NCI-H446 (cell line): ENCODE measurements at regions not wholly inside any gene's neighbourhood (a gene's known extent, or its start where the extent isn't known, plus 50 kb on each side); places are given as distances from the start of the nearest gene placed in this dataset.
A peak's percentile ranks its signal among the peaks of the same experiment; 100 is the strongest.

ENCODE experiments used
- DNase-seq, 2 experiments: peaks; one replicate each; lab custom pipeline; 2025; lab: John Stamatoyannopoulos, UW

DNA sequence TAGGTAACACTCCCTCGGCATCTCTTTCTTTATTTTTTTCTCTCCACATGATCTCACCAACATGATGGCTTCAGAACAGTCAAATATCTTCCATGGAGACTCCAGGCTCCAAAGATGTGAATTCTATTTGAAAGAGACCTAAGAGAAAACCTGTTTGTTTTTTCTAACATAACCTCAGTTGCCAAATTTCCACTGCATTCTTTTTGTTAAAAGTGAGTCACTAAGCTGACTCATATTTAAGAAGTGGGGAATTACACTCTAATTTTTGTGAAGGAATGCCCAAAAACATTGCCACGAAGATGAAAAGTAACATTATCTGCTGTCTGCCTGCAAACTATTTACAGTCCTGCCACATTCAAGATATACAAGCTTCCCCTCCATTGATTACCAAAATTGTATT is 1337.6 kb downstream of the LRFN5 start:
- DNase-seq = no peak

DNA sequence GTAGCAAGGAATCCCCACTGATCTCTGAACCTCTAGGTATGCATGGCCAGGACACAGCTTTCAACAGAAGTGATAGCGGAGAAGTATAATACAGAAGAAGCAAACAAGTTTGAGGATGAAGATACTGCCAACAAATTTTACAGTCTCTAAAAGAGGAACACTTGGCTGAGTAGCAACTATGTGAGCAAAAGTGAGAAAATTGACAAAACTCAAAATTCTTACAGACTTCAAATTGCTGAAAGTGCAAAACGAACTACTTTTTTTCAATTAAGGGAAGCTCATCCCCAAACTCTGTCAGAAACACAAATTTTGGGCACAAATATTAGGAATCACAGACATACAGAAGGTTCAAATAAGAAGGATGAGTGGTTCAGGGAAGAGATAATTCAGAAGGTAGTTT is 1324.6 kb downstream of the LRFN5 start:
- DNase-seq = no peak

DNA sequence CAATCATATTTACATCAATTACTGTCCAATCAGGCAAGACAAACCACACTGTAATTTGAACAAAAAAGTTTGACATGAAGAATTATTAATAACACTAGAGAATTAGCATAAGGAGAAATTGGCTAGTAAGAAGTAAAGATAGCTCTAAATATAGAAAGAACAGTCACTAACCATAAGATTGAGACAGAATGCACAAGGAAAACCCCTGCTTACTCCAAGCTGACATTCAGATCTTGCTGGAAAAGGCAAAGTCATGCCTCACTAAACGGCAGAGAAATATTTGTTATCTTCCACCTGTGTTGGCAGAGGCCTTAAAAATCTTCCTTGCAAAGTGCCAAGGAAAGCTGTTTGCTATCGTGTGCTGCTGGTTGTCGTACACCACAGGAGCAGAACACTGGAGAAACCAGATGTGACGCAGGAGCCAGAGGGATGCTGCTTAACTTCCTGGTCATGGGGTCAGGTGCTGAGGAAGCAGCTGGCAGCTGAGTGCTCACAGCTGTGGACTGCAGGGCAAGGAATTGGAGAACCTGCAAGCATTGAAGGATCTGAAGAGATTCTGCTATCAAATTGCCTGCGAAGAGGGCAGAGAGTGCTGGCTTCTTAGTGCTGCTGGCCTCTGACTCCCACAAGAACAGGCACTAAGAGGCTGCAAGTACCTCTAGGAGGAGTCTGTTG is 1323.3 kb downstream of the LRFN5 start:
- DNase-seq = no peak

DNA sequence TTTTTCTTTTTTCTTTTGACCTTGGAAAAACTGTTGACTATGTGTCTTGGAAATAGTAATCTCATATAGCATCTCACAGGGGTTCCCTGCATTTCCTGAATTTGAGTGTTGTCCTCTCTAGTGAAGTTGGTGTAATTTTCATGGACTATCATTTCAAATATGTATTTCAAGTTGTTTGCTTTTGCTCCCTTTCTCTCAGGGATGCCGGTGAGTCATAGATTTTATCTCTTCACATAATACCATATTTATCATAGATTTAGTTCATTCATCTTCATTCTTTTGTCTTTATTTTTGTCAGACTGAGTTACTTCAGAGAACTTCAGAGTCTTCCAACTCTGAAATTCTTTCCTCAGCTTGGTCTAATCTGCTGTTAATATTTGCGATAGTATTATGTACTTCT is 1320.6 kb downstream of the LRFN5 start:
- no peak for DNase-seq

DNA sequence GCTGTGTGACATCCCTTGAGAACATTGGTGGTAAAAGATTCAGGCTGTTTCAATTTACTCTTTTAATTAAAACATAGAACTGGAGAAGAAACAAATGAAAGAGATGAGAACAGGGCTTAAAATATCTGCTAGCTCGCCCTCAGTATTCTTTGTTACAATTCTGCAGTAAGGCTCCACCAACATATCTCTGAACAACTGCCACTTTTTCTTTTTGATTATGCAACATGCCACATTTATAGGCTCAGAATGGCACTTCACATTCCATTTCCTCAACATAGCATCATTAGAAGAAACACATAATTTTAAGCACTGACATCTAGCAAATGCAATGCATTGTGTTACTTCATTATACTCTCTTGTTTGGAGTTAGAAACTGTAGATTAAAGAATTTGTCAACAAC is 1315.2 kb downstream of the LRFN5 start:
- no peak for DNase-seq

DNA sequence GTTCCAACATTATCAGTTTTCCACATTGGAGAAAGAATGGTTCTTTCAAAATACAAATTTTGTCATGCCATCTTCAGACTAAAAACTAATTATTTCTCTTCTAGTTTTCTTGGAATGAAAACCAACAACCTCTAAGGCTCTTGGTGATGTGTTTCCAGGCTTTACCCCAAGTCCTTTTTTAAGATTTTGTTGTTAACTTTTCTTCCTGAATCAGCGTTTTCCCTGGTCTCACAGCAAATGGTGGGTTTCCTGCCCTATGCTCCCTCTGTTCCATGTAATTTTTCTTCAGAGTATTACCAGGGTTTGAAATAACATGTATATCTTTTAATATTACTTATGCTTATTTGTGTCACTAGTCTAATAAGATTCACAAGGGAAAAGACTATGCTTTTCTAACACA is 1311.9 kb downstream of the LRFN5 start:
- DNase-seq = no peak

DNA sequence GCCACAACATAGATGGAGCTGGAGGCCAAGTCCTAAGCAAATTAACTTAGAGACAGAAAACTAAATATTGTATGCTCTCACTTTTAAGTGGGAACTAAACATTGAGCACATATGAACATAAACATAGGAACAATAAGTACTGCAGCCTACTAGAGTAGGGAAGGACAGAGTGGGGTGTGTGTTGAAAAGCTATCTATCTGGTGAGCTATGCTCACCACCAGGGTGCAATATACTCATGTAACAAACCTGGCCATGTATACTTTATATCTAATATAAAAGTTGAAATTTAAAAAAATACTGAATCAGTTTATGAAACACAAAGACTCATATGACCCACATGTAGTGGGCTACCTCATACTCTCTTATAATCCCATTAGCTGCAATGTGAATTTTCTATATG is 1305.0 kb downstream of the LRFN5 start:
- DNase-seq = no peak

DNA sequence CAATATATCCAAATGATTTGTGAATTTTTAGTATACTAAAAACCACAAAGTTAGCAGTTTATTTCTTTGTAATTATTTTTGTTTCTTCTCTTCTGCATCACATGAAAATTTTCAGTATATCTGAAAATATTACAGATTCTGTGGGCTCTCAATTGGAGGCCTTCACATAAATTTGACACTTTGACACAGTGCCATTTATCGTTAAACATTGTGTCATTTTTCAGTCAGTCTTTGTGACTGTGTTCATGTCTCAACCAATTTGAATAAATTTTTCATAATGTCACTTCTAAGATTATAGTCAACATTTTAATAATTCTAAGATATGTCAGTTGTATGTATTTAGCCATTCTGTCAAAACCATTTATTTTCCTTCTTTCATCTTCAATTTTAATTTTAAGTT is 1303.0 kb downstream of the LRFN5 start:
- DNase-seq = no peak

DNA sequence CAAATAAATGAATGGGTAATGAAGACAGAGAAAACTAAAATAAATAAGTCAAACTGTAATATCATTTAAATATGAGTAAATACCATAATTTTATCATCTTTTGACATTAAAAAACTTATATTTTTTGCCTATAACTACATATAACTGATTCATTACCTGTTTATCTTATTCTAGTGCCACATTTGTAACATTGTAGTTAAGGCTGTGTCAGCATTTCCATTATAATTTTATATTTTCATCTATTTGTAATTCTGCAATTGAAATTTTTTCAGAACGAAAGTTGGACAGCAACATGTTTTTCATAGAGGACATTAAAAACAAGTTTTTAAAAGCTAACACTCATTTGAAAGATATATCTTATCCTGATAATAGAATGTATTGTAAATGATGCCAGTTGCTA is 1286.5 kb downstream of the LRFN5 start:
- no peak for DNase-seq

DNA sequence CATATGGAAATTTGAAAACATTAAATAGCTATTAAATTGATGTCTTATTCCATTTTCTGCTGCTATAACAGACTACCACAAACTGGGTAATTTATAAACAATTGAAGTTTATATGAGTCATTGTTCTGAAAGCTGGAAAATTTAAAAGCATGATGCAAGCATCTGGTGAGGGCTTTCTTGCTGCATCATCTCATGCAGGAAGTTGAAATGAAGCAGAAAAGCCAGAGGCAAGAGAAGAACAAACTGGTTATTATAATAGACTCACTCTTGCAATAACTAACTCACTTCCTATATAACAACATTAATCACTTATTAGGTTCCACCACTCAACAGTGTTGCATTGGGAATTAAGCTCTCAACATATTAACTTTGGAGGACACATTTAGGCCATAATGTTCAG is 1277.4 kb downstream of the LRFN5 start:
- no peak for DNase-seq

DNA sequence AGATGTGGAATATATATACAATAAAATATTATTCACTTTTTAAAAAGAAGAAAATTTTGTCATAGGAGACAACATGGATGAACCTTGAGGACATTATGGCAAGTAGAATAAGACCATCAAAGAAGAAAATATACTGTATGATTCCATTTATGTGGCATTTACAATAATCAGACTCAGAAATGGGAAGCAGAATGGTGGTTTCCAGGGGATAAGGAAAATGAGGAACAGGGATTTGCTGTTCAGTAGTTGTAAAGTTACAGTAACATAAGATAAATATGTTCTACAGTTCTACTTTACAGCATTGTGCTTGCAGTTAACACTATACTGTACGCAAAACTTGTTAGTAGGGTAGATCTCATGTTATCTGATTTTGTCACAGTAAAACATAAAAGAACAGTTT is 1271.0 kb downstream of the LRFN5 start:
- DNase-seq = no peak

DNA sequence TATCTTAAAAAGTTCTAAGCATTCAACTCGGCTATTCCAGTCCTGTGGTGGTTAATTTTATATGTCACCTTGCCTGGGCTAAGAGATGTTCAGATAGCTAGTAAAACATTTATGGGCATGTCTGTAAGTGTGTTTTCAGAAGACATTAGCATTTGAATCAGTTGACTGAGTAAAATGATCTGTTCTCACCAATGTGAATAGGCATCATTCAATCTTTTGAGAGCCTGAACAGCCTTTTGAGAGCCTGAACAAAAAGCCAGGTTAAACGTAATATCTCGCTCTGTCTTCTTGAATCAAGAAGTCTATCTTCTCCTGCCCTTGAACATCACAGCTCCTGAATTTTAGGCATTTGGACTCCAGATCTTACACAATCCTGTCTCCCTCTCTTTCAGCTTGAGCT is 1266.1 kb downstream of the LRFN5 start:
- no peak for DNase-seq

DNA sequence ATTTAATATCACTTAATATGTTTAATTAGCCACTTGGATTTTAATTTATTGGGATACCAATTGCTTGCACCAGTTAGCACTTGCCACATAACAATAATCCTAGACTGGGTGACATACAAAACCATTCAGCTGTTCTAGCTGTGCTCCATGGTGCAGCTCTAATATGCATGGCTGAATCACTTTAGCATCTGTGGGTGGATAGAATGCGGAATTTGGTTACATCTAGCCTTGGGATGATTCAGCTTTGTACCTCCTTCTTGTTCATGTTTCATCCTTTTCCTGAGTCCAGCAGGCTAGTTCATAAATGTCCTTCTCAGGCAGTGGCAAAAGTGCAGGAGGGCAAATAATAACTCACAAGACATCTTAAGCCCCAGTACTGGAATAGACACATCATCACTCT is 1263.0 kb downstream of the LRFN5 start:
- DNase-seq = no peak

DNA sequence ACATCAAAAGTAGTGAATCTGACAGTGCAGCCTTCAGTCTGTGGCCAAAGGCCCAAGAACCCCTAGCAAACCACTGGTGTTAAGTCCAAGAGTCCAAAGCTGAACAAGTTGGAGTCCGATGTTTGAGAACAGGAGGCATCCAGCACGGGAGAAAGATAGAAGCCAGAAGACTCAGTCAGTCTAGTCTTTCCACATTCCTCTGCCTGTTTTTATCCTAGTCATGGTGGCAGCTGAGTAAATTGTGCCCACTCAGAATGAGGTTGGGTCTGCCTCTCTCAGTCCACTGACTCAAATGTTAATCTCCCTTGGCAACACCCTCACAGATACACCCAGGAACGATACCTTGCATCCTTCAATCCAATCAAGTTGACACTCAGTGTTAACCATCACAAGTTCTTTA is 1255.4 kb downstream of the LRFN5 start:
- no peak for DNase-seq

DNA sequence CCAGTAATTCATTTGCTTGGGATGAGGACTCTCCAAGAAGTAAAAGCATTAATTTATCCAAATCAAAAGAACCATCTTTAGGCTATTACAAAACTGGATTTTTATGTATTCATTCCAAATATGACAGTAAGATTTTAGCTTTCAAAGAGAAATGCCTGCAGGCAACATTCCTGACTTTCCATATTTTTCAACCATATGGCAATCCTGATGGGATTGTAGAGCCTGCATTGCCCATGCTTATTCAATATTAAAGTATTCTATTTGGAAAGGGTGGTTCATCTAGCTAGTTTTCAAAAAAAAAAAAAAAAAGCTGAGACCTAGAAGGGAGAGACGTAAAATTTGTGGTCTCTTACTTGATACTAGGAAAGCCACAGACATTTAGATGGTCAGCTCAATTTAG is 1253.7 kb downstream of the LRFN5 start:
- DNase-seq = no peak

DNA sequence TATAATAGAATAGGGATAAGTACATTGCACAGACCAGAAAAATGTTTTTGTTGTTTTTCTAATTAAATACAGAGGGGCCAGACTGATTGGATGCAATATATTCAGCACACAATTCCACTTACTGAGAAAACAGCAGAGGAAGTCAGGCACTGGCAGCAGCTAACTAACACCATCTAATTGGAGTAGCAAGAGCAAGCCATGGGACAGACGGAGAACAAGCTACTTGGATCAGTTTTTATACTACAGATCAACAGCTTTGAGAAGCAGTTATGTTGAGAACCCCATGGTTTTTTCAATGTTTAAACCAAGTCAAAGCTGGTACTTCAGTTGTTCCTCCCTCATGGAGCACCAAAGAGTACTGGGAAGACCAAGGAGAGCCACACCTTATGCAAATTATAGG is 1249.4 kb downstream of the LRFN5 start:
- peak in 1 of 2 experiments; percentile 49 for DNase-seq

DNA sequence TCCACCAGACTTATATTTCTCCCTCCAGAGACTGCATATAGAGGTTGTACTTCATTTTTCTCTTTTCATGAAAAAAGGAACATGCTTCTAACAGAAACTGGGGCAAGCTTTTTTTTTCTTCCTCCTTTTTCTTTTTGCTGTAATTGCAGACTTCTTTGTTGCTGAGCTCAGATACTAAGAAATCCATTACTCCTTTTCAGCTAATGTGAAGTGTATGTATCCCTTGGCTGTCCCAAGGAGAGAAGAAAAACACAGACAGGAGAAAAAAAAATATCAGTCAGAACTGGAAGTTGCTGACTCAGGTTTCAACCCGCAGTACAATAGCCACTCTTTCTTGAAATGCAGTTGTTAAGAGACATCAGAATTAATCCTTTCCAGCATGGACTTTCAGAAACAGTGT is 1248.4 kb downstream of the LRFN5 start:
- no peak for DNase-seq

DNA sequence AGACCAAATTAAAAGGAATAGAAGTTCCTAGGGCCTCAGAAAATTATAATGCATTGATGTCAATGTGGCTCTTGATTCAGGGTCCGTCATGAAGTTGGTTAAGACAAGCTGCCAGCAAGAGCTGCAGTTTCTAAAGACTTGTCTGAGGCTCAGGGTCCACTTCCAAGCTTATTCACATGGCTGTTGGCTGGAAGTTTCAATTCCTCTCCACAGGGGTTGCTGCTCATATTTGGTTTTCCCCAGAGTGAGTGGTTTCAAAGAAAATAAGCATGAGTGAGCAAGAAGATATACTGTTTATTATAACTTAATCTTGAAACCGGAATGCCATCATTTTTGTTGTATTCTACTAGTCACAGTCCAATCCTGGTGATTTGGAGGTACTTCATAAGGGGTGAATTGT is 1247.4 kb downstream of the LRFN5 start:
- peak in 1 of 2 experiments; percentile 60 for DNase-seq

DNA sequence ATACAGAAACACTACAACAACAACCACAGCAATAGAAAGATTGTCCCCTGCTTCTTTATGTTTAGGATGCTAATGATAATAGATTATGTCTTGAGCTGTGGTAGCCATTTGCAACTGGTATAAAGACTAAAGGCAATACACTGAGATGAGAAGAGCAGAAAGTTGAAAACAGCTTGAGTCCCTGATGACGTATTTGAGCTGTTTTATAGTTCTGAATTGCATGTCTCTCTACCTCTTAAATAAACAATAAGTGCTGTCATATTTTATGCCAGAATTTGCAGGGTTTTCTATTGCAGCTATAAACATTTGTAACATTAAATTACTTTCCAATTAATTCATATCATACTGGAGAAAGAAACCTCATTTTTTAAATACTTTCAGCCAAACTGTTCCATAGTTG is 1242.0 kb downstream of the LRFN5 start:
- DNase-seq = no peak

DNA sequence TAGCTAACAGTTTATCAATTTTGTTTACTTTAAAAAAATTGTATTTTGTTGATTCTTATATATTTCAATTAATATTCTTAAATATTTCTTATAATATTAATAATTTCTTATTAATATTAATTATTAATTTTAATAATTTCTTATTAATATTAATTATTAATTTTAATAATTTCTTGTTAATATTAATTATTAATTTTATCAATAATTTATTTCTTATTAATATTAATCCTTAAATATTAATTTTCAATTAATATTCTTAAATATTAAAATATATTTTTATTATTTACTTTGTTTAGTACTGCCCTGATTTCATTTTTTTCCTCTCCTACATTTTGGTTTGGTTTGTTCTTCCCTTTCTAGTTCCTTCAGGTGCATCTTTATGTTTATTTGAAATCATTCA is 1208.1 kb downstream of the LRFN5 start:
- DNase-seq = no peak

DNA sequence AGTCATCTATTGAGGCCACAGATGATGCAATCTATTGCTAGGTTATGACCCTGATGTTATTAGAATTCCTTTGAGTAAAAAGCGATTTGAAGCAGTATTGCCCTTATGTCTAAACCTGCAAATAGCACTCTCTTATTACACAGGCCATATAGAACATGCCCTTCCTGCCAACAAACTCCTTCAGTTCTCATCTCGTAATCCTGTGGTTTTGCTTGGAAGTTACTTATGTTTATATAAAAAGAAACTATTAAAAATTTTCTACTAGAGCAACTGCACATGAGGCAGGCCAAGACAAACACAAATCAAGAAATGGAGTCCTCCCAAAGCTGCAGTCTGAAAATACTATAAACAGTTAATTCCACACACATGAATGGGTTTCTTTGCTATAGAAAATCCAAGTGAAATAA is 1200.2 kb downstream of the LRFN5 start:
- DNase-seq = peak; percentile 47 to 58

DNA sequence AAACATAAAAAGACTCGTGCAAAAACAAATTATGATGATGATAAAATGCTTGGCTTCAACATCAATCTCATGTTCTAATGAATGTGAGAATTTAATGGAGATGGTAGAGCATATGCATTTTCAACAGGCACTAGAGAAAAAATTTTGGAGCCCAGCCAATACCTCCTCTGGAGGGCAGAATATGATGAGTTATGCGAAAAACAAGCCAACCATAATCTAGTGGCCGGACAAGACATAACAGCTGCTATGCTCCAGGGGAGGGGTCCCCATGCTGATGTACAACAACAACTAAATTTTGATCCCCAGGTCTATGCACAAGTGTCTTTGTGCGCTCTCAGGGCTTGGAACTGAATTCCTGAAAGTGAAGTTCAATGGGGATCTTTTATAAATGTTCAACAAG is 1197.5 kb downstream of the LRFN5 start:
- DNase-seq = peak; percentile 87 to 94

DNA sequence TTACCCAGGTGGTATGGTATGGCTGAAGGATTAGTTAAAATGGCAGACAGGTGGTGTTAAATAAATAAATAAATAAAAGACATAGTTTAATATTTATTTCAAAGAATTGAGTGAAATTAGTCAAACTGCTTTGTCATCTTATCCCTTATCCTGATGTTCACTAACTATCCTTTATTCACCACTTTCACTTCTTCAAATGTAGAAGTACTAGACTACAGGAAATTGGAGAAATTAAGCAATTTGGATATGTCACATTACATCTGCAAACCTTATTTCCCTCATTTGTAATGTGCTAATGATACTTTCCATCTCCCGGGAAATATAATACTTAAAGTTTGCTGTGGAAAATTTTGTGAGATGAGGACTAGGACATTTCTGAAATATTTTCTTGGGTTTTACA is 1195.7 kb downstream of the LRFN5 start:
- no peak for DNase-seq

DNA sequence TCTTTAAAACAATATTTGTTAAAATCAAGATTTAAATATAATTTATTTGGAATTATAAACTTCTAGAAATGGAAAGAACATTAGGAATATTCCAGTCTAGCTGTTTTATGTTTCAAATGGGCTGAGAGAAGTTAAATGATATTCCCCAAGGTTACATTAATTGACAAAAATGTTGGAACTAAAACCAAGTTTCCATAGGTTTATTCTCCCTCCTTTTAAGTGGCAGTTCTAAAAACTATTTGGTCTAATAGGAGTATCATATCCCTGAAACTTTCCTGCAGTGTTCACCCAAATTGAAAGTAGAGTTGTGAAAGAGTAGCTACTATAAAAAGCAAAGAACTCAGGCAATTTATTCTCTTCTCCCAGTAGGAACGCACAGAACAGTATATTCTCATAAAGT is 1185.5 kb downstream of the LRFN5 start:
- no peak for DNase-seq

DNA sequence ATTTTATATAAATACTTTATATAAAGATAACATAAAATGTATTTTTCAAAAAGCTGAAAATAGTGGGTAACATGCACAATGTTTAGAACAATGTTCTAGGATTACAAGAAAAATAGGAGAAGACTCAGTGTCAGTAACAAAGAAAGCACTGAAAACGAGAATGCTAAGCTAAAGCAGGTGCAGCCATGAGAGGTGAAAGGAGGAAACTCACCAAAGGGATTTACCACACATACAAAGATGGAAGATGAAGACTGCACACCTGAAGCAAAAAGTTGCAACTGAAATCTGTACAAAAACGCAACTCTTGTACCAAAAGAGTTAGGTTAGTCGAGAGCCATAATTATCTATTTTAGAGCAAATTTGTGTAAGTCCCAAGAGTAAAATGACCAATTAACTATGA is 1176.1 kb downstream of the LRFN5 start:
- no peak for DNase-seq
